ENCODE measurements at regions not wholly inside any gene's neighbourhood (a gene's known extent, or its start where the extent isn't known, plus 50 kb on each side); places are given as distances from the start of the nearest gene placed in this dataset.
"Not testable (repeated sequence)": the region's sequence is repeated elsewhere in the genome, so short reads cannot be mapped to it uniquely, and the experiment has no call there.

DNA sequence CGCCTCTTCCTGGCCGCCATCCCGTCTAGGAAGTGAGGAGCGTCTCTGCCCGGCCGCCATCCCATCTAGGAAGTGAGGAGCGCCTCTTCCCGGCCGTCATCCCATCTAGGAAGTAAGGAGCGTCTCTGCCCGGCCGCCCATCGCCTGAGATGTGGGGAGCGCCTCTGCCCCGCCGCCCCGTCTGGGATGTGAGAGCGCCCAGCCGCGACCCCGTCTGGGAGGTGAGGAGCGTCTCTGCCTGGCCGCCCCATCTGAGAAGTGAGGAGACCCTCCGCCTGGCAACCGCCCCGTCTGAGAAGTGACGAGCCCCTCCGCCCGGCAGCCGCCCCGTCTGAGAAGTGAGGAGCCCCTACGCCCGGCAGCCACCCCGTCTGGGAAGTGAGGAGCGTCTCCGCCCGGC, 137.9 kb downstream of the ALOX5 start:
- WGBS, 10 experiments = no CpG with 5 or more reads among the region's 37 CpGs
- H3K4me1 ChIP-seq (replicated peaks in 1 of 2); ATAC-seq (replicated peaks in 6 of 8); H3K27ac ChIP-seq; H3K4me3 ChIP-seq; in situ Hi-C loops (cut with MboI; ENCODE audit: low pct_unique_long_range_greater_than_20kb in 2 of 9, low sequenced_read_pairs in 9 of 9, unreplicated experiment in 9 of 9): not testable (repeated sequence)

DNA sequence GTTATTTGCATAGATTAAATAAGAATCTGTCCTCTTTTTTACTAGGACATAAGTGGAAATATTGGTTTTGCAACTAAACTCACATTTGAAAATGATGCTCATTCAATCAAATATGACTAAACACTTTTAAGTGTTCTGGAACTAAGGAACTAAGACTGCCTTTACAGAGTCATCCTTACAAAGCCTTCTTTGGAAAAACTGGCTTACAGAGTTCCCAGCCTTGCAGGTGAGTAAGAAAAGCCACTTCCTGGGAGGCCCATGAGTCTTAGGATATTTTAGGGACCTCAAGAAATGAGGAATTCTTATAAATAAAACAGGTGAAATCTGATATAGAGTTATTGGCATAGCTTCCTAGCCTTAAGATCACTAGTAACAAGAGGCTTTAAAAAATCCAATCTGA, 135.5 kb downstream of the ALOX5 start:
- no peak overlapping the region for H3K27ac ChIP-seq
- no peak for ATAC-seq (replicated peaks in 6 of 8)
- H3K4me3 ChIP-seq = no peak overlapping the region
- in situ Hi-C loops (cut with MboI; ENCODE audit: low pct_unique_long_range_greater_than_20kb in 2 of 9, low sequenced_read_pairs in 9 of 9, unreplicated experiment in 9 of 9) = no loop called here
- H3K4me1 ChIP-seq (replicated peaks in 1 of 2) = peaks cover 3 to 5% of the 10 kb centered on the region in 2 donors

DNA sequence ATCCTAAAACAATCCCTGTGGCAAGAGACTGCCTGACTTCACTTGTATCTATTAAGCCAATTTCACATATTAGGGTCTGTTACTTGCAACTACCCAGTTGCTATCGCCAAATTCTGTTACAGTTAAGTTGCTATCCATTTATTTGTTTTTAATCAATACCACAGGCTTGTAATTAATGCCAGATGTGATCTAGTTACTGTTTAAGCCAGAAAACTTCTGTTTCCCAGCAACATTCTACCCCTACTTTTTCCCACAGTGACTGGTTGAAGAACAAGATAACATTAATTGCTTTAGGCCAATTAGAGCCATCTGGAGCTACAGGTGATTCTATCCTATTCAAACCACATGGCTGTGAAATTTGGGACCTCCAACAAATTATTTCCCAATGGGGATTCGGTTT, 131.3 kb downstream of the ALOX5 start:
- Histone ChIP-seq H3K27ac (no peak overlapping the region), H3K4me3 (no peak overlapping the region), H3K4me1 (replicated peaks in 1 of 2) (no peaks in the 10 kb centered on the region)
- 5 to 100% (median 78%) methylated on average over 1 to 2 of the region's 2 CpGs; no CpG with 5 or more reads in 2 of the 10 experiments for WGBS, 10 experiments
- in situ Hi-C loops (cut with MboI; ENCODE audit: low pct_unique_long_range_greater_than_20kb in 2 of 9, low sequenced_read_pairs in 9 of 9, unreplicated experiment in 9 of 9) = no loop called here
- ATAC-seq (replicated peaks in 6 of 8) = no peak

DNA sequence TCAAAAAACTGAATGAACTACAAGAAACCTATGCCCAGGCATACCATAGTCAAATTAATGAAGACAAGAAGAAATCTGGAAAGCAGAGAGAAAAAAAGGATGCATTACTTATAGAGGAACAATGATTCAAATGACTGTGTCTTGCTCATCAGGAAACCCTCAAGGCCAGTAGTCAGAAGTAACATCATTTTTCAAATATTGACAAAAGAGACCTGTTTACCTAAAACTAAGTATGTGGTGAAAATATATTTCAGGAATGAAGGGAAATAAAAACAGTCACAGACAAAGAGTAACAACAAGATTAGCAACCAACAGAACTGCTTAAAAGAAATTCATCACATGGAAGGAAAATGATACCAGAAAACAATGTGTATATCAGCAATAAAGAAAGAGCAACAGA, 128.4 kb downstream of the ALOX5 start:
- in situ Hi-C loops (cut with MboI; ENCODE audit: low pct_unique_long_range_greater_than_20kb in 2 of 9, low sequenced_read_pairs in 9 of 9, unreplicated experiment in 9 of 9) = no loop called here
- no peaks in the 10 kb centered on the region for H3K4me1 ChIP-seq (replicated peaks in 1 of 2)
- ATAC-seq (replicated peaks in 6 of 8) = no peak
- H3K27ac ChIP-seq = no peak overlapping the region
- H3K4me3 ChIP-seq = no peak overlapping the region

DNA sequence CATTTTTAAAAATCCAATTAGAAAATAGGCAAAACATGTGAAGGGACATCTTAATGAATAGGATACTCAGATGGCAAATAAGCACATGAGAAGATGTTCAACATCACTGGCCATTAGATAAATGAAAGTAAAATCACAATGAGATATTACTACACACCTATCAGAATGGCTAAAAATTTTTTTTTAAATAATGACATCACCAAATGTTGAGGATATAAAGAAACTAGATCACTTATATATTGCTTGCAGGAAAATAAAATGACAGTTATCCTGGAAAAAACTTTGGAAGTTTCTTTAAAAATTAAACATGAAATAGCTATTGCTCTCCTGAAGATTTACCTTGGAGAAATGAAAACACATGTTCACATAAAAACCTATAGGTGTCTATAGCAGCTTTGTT, 127.8 kb downstream of the ALOX5 start:
- H3K27ac ChIP-seq = no peak overlapping the region
- in situ Hi-C loops (cut with MboI; ENCODE audit: low pct_unique_long_range_greater_than_20kb in 2 of 9, low sequenced_read_pairs in 9 of 9, unreplicated experiment in 9 of 9) = no loop called here
- no peak for ATAC-seq (replicated peaks in 6 of 8)

DNA sequence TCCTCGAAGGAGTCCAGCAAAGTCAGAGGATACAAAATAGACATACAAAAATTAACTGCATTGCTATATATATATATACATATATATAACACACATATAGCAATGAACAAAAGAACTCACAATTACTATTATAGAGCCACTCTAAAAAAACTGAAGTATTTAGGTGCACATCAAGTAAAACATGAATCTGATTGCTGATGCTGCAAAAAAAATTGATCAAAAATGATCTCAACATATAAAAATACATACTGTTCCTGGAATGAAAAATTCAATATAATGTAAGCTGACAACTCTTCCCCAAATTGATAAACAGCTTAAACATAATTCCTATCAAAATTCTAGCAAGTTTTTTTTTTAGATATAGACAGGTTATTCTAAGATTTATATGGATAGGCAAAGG, 126.8 kb downstream of the ALOX5 start:
- Histone ChIP-seq H3K4me3 (no peak overlapping the region), H3K27ac (no peak overlapping the region), H3K4me1 (replicated peaks in 1 of 2) (no peaks in the 10 kb centered on the region)
- WGBS, 10 experiments = 0 to 100% (median 83%) methylated on average over 1 of the region's 1 CpG; no CpG with 5 or more reads in 2 of the 10 experiments
- ATAC-seq (replicated peaks in 6 of 8) = no peak
- in situ Hi-C loops (cut with MboI; ENCODE audit: low pct_unique_long_range_greater_than_20kb in 2 of 9, low sequenced_read_pairs in 9 of 9, unreplicated experiment in 9 of 9) = no loop called here

More for the DNA sequence above, 127.8 kb downstream of the ALOX5 start:
- H3K4me3 ChIP-seq = no peak overlapping the region
- H3K4me1 ChIP-seq (replicated peaks in 1 of 2) = no peaks in the 10 kb centered on the region

DNA sequence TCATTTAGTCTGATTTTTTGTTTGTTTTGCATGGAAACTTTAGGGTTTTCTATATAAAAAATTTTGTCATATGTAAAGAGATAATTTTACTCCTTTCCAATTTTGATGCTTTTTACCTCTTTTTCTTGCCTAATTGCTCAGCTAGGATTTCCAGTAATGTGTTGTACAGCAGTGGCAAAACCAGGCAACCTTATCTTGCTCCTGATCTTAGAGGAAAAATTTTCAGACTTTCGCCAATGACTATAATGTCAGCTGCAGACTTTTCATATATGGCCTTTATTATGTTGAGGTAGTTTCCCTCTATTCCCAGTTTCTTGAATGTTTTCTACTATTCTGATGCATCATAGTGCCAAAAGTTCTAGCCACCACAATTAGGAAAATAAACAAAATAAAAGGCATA, 126.3 kb downstream of the ALOX5 start:
- in situ Hi-C loops (cut with MboI; ENCODE audit: low pct_unique_long_range_greater_than_20kb in 2 of 9, low sequenced_read_pairs in 9 of 9, unreplicated experiment in 9 of 9) = no loop called here
- Histone ChIP-seq H3K4me1 (replicated peaks in 1 of 2) (no peaks in the 10 kb centered on the region), H3K4me3 (no peak overlapping the region), H3K27ac (no peak overlapping the region)
- no peak for ATAC-seq (replicated peaks in 6 of 8)
- 60 to 100% (median 100%) methylated on average over 1 of the region's 1 CpG; no CpG with 5 or more reads in 1 of the 10 experiments for WGBS, 10 experiments

DNA sequence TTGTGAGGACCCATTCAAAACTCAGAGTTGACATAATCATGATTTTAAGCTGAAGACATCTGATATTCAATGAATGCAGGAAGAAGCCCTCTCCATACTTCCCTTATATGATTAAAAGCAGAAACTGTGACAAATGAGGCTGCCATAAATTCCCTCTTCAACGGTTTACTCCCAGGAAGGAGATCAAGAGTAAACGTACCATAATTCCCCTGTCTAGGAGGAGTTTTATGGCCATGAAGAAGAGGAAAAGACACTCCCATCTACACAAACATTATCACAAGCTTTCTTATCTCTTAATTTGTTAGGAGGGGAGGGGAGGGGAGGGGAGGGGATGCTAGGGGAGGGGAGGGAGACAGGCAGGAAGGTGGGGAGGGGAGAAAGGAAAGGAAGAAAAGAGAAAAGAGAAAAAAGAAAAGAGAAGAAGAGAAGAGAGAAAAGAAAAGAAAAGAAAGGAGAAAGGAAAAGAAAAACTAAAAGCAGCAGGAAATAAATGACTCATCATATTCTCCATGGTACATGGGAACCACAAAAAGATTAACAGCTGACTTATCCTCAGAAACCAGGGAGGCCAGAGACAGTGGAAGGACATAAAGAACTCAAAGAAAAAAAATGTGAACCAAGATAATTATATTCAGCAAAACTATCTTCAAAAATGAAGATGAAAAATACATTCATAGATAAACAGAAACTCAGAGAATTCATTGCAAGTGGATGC, 121.6 kb downstream of the ALOX5 start:
- no peak overlapping the region for H3K4me3 ChIP-seq
- 0 to 100% (median 87%) methylated on average over 1 to 2 of the region's 2 CpGs; no CpG with 5 or more reads in 4 of the 10 experiments for WGBS, 10 experiments
- no peak overlapping the region for H3K27ac ChIP-seq
- no peaks in the 10 kb centered on the region for H3K4me1 ChIP-seq (replicated peaks in 1 of 2)
- ATAC-seq (replicated peaks in 6 of 8) = no peak
- in situ Hi-C loops (cut with MboI; ENCODE audit: low pct_unique_long_range_greater_than_20kb in 2 of 9, low sequenced_read_pairs in 9 of 9, unreplicated experiment in 9 of 9) = no loop called here
